ENCODE measurements at regions not wholly inside any gene's neighbourhood (a gene's known extent, or its start where the extent isn't known, plus 50 kb on each side); places are given as distances from the start of the nearest gene placed in this dataset.

- no peak for DNase-seq (ENCODE audit: low read depth in 2 of 2)
These were observed 274.8 kb downstream of the LRFN2 start for GRCh38 chr6:40312213-40313015.

- peak; percentile 22 to 46 for DNase-seq (ENCODE audit: low read depth in 2 of 2)
These were observed 278.4 kb downstream of the LRFN2 start for GRCh38 chr6:40308533-40309306.

- DNase-seq (ENCODE audit: low read depth in 2 of 2), result no peak
These were observed 279.5 kb downstream of the LRFN2 start for GRCh38 chr6:40307712-40308111.

- DNase-seq (ENCODE audit: low read depth in 2 of 2), result no peak
These were observed 284.2 kb downstream of the LRFN2 start for GRCh38 chr6:40302856-40303454.

GRCh38 chr6:40299681-40300080, 287.5 kb downstream of the LRFN2 start:
- no peak for DNase-seq (ENCODE audit: low read depth in 2 of 2)

GRCh38 chr6:40298207-40298606, 289.0 kb downstream of the LRFN2 start:
- no peak for DNase-seq (ENCODE audit: low read depth in 2 of 2)

GRCh38 chr6:40295251-40295950, 291.8 kb downstream of the LRFN2 start:
- DNase-seq (ENCODE audit: low read depth in 2 of 2), result no peak

GRCh38 chr6:40293460-40294185, 293.5 kb downstream of the LRFN2 start:
- no peak for DNase-seq (ENCODE audit: low read depth in 2 of 2)

- DNase-seq (ENCODE audit: low read depth in 2 of 2), result no peak
These were observed 294.1 kb downstream of the LRFN2 start for GRCh38 chr6:40293060-40293459.

GRCh38 chr6:40290816-40291215, 296.3 kb downstream of the LRFN2 start:
- DNase-seq (ENCODE audit: low read depth in 2 of 2), result no peak

- no peak for DNase-seq (ENCODE audit: low read depth in 2 of 2)
These were observed 298.2 kb downstream of the LRFN2 start for GRCh38 chr6:40288919-40289318.

- no peak for DNase-seq (ENCODE audit: low read depth in 2 of 2)
These were observed 299.8 kb downstream of the LRFN2 start for GRCh38 chr6:40287296-40287850.

- no peak for DNase-seq (ENCODE audit: low read depth in 2 of 2)
These were observed 300.4 kb downstream of the LRFN2 start for GRCh38 chr6:40286721-40287120.

- DNase-seq (ENCODE audit: low read depth in 2 of 2), result no peak
These were observed 301.2 kb downstream of the LRFN2 start for GRCh38 chr6:40285996-40286395.

GRCh38 chr6:40285535-40285934, 301.6 kb downstream of the LRFN2 start:
- DNase-seq (ENCODE audit: low read depth in 2 of 2), result no peak

- DNase-seq (ENCODE audit: low read depth in 2 of 2), result no peak
These were observed 304.2 kb downstream of the LRFN2 start for GRCh38 chr6:40282986-40283385.

- no peak for DNase-seq (ENCODE audit: low read depth in 2 of 2)
These were observed 305.8 kb downstream of the LRFN2 start for GRCh38 chr6:40281402-40281801.

- no peak for DNase-seq (ENCODE audit: low read depth in 2 of 2)
These were observed 306.9 kb downstream of the LRFN2 start for GRCh38 chr6:40280231-40280630.

GRCh38 chr6:40276141-40276540, 311.0 kb downstream of the LRFN2 start:
- DNase-seq (ENCODE audit: low read depth in 2 of 2), result no peak

GRCh38 chr6:40274058-40274457, 313.1 kb downstream of the LRFN2 start:
- DNase-seq (ENCODE audit: low read depth in 2 of 2), result no peak

- no peak for DNase-seq (ENCODE audit: low read depth in 2 of 2)
These were observed 318.6 kb downstream of the LRFN2 start for GRCh38 chr6:40268614-40269013.

Measured in stimulated activated CD8-positive, alpha-beta memory T cell treated with anti-CD3 and anti-CD28 coated beads, Interleukin-2, amount 100 ng/mL, for 48 hours (primary cell).